ENCODE measurements at regions not wholly inside any gene's neighbourhood (a gene's known extent, or its start where the extent isn't known, plus 50 kb on each side); places are given as distances from the start of the nearest gene placed in this dataset.

DNA sequence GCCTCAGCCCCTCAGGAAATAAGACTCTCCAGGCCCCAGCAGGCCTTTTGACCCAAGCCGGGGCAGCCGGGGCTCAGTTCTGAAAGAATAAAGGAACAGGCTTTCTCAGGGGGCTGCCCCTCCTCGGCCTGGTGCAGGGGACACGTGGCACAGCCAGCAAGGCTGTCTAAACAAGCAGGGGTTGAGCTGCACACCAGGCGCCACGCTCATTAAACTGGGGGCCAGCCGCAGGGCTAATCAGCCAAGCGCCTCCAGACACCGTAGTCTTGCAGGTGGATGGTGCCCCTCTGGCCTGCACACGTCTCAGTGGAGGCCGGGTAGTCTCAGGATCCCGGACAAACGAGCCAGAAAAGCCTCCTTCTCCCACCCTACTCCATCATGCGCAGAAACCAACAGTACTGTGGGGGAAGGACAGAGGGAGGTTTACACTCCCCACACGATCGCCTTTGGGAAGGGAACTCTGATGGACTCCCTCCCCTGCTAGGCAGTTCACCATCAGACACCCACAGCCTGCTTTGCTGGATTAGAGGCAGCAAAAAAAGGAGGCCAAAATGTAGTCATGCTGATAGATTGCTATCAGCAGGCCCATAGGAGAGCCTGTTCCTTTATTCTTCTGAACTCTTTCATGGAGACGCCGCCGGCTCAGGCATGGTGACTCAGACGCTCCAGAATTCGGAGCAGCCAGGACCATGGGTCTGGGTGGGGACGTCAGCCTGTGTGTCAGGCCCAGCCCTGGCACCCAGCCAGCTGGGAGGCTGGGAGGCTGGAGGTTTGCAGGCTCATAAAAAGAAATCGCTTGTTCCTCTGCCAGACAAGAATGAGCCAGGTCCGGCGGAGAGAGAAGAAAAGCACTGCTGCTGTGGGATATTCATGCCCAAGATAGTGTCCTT is 342.4 kb downstream of the BCOR start:
- H3K9me3 ChIP-seq = no peaks in the 10 kb centered on the region
- H3K36me3 ChIP-seq = no peaks in the 10 kb centered on the region
- peak; percentile 69 to 80 (median 75) for DNase-seq
- peaks cover 3% of the 10 kb centered on the region for H3K4me1 ChIP-seq (ENCODE audit: insufficient read depth)
- peak overlapping the region in 1 of 2 donors; percentile 6 for H3K27ac ChIP-seq
- H3K4me3 ChIP-seq = no peak overlapping the region
- H3K27me3 ChIP-seq = no peaks in the 10 kb centered on the region
- 64 to 76% (median 70%) methylated on average over 24 to 25 of the region's 25 CpGs for WGBS, 3 donors
- TF ChIP-seq, protein P1, sequence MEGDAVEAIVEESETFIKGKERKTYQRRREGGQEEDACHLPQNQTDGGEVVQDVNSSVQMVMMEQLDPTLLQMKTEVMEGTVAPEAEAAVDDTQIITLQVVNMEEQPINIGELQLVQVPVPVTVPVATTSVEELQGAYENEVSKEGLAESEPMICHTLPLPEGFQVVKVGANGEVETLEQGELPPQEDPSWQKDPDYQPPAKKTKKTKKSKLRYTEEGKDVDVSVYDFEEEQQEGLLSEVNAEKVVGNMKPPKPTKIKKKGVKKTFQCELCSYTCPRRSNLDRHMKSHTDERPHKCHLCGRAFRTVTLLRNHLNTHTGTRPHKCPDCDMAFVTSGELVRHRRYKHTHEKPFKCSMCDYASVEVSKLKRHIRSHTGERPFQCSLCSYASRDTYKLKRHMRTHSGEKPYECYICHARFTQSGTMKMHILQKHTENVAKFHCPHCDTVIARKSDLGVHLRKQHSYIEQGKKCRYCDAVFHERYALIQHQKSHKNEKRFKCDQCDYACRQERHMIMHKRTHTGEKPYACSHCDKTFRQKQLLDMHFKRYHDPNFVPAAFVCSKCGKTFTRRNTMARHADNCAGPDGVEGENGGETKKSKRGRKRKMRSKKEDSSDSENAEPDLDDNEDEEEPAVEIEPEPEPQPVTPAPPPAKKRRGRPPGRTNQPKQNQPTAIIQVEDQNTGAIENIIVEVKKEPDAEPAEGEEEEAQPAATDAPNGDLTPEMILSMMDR (IDR thresholded peaks at IDR 0.05) = no peak
- no peak for TF ChIP-seq POLR2A (IDR thresholded peaks at IDR 0.05)
- TF ChIP-seq EP300 (IDR thresholded peaks at IDR 0.05) = no peak
- intact Hi-C loops (cut with DNase I) = no loop called here

DNA sequence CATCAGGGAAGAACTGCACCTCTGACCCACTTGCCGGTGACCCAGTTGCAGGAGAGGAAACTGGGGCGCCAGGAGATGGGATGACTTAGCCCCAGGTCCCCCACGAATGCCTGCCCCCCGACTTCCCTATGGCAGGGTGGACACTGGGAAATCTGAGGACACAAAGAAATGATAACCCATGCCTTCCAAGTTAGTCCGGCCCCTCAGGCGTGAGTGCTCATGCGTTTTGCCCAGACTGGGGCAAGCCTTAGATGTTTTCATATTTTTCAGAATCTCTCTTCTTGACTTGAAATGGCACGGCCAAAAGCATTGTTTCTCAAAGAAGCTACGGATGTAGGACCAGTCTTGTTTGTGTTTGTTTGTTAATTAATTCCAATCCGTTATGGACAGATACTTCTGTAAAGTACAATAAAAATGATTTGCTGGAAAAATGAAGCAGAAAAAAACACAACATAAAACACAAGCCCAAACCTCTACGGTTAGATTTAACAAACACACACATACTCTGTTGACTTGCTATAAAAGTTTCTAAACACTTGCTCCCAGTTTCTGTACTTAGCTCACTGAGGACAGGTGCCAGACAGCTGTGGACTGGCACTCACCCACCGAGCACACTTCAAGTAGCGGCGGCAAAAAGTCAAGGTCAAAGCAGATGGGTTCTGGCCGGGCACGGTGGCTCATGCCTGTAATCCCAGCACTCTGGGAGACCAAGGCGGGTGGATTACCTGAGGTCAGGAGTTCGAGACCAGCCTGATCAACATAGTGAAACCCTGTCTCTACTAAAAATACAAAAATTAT is 341.5 kb downstream of the BCOR start:
- Histone ChIP-seq H3K4me3 (no peak overlapping the region), H3K4me1 (ENCODE audit: insufficient read depth) (peaks cover 3% of the 10 kb centered on the region), H3K9me3 (no peaks in the 10 kb centered on the region), H3K27ac (peak overlapping the region in 1 of 2 donors; percentile 6), H3K27me3 (no peaks in the 10 kb centered on the region), H3K36me3 (no peaks in the 10 kb centered on the region)
- DNase-seq = no peak
- 52 to 65% (median 59%) methylated on average over 18 of the region's 18 CpGs for WGBS, 3 donors
- TF ChIP-seq, protein P1 (IDR thresholded peaks at IDR 0.05) = no peak
- no peak for TF ChIP-seq EP300 (IDR thresholded peaks at IDR 0.05)
- no peak for TF ChIP-seq POLR2A (IDR thresholded peaks at IDR 0.05)
- intact Hi-C loops (cut with DNase I) = no loop called here

DNA sequence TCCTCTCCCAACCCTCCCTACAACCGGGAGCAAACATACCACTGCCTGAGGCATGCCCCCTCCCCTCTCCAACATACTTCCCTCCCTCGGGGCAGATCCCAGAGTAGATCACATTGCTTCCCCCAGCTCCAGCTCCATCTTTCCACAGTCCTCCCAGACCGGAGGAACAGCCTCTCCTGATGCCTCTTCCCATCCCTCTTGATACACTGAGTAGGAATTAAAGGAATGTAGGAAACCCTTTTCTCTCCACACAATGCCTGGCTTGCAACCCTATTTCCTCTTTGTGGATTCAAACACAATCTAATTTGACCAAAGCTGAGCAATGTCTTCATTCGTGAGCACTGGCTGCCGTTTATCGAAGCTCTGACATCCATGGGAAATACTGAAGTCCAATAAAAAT is 339.8 kb downstream of the BCOR start:
- intact Hi-C loops (cut with DNase I) = no loop called here
- H3K27ac ChIP-seq = peak overlapping the region in 1 of 2 donors; percentile 71

More for the DNA sequence above, 339.8 kb downstream of the BCOR start:
- no peaks in the 10 kb centered on the region for H3K36me3 ChIP-seq
- no peak for DNase-seq
- H3K27me3 ChIP-seq = no peaks in the 10 kb centered on the region
- H3K4me3 ChIP-seq = no peak overlapping the region
- 39 to 60% (median 53%) methylated on average over 6 of the region's 6 CpGs for WGBS, 3 donors
- TF ChIP-seq, protein P1 (IDR thresholded peaks at IDR 0.05) = no peak
- TF ChIP-seq EP300 (IDR thresholded peaks at IDR 0.05) (no peak), POLR2A (IDR thresholded peaks at IDR 0.05) (no peak)
- H3K4me1 ChIP-seq (ENCODE audit: insufficient read depth) = peaks cover 3% of the 10 kb centered on the region
- H3K9me3 ChIP-seq = no peaks in the 10 kb centered on the region

Measured in ovary (tissue), 7 donors.